IMR-90 (cell line): ENCODE measurements at regions not wholly inside any gene's neighbourhood (a gene's known extent, or its start where the extent isn't known, plus 50 kb on each side); places are given as distances from the start of the nearest gene placed in this dataset.

Source experiments
- BHLHE40 ChIP-seq: fragments of 150-350 bp; IDR thresholded peaks from 2 replicates; pipeline ENCODE4 v1.6.1; 2016; ENCODE audit warnings: mild to moderate bottlenecking, low read depth, low read length
- CEBPB ChIP-seq: IDR thresholded peaks from 2 replicates; pipeline ENCODE4 v1.6.1; 2012; ENCODE audit warnings: low read depth, low read length, improper control_type of control experiment
- CHD1 ChIP-seq: IDR thresholded peaks from 2 replicates; pipeline ENCODE4 v1.6.1; 2012; ENCODE audit warnings: low read depth, low read length, improper control_type of control experiment
- MAZ ChIP-seq: IDR thresholded peaks from 2 replicates; pipeline ENCODE4 v1.6.1; 2012; ENCODE audit warnings: low read depth, mild to moderate bottlenecking, low read length, improper control_type of control experiment, moderate library complexity, borderline replicate concordance
- POLR2A ChIP-seq: IDR thresholded peaks from 2 replicates; pipeline ENCODE4 v1.6.1; 2012; ENCODE audit warnings: mild to moderate bottlenecking, low read depth, low read length
- RAD21 ChIP-seq: IDR thresholded peaks from 2 replicates; pipeline ENCODE4 v1.6.1; 2012; ENCODE audit warnings: low read length, improper control_type of control experiment
- RCOR1 ChIP-seq: IDR thresholded peaks from 2 replicates; pipeline ENCODE4 v1.6.1; 2012; ENCODE audit warnings: mild to moderate bottlenecking, low read length, improper control_type of control experiment; ENCODE audit not compliant: insufficient replicate concordance
- RFX5 ChIP-seq: IDR thresholded peaks from 2 replicates; pipeline ENCODE4 v1.8.0; 2012; ENCODE audit warnings: low read depth, mild to moderate bottlenecking, low read length, moderate library complexity
- SMC3 ChIP-seq: fragments of 150-350 bp; IDR thresholded peaks from 2 replicates; pipeline ENCODE4 v1.6.1; 2016; ENCODE audit warnings: low read depth, mild to moderate bottlenecking, antibody characterized with exemption, low read length, moderate library complexity
- TF ChIP-seq, protein P1 (sequence below): conservative IDR thresholded peaks from 2 replicates; pipeline ENCODE4 v1.5.1; 2012; ENCODE audit warnings: mild to moderate bottlenecking, low read depth, low read length, improper control_type of control experiment
- TF ChIP-seq, protein P2 (sequence below): fragments of 150-350 bp; IDR thresholded peaks from 2 replicates; pipeline ENCODE4 v1.6.1; 2017; ENCODE audit warnings: mild to moderate bottlenecking, antibody characterized with exemption, low read length, low read depth

DNA sequence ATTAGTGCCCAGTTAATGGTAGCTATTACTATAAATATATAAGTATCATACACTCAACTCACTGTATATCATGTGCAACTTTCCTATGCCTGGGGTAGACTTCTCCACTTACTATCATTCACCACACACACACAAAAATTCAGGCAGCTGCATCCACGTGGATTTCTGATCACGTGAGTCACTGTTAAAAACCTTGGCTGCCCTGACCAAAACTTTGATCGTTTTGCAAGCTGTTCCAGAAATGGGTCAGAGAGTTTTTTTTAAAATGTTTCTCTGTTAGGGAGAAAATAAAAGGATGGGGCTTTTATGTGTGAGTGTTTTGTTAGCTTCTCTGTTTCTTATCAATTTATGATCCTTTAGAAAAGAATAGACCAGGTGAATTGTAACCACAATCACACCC lies 198.2 kb upstream of the CNOT2 start:
- TF ChIP-seq, protein P1, sequence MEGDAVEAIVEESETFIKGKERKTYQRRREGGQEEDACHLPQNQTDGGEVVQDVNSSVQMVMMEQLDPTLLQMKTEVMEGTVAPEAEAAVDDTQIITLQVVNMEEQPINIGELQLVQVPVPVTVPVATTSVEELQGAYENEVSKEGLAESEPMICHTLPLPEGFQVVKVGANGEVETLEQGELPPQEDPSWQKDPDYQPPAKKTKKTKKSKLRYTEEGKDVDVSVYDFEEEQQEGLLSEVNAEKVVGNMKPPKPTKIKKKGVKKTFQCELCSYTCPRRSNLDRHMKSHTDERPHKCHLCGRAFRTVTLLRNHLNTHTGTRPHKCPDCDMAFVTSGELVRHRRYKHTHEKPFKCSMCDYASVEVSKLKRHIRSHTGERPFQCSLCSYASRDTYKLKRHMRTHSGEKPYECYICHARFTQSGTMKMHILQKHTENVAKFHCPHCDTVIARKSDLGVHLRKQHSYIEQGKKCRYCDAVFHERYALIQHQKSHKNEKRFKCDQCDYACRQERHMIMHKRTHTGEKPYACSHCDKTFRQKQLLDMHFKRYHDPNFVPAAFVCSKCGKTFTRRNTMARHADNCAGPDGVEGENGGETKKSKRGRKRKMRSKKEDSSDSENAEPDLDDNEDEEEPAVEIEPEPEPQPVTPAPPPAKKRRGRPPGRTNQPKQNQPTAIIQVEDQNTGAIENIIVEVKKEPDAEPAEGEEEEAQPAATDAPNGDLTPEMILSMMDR = no peak
- TF ChIP-seq RFX5 (no peak), RAD21 (no peak), POLR2A (no peak), SMC3 (no peak), CHD1 (no peak), BHLHE40 (no peak), RCOR1 (no peak), CEBPB (no peak), MAZ (no peak)
- TF ChIP-seq, protein P2, sequence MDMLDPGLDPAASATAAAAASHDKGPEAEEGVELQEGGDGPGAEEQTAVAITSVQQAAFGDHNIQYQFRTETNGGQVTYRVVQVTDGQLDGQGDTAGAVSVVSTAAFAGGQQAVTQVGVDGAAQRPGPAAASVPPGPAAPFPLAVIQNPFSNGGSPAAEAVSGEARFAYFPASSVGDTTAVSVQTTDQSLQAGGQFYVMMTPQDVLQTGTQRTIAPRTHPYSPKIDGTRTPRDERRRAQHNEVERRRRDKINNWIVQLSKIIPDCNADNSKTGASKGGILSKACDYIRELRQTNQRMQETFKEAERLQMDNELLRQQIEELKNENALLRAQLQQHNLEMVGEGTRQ = no peak
